ENCODE measurements at regions not wholly inside any gene's neighbourhood (a gene's known extent, or its start where the extent isn't known, plus 50 kb on each side); places are given as distances from the start of the nearest gene placed in this dataset.
"Not testable (repeated sequence)": the region's sequence is repeated elsewhere in the genome, so short reads cannot be mapped to it uniquely, and the experiment has no call there.

DNA sequence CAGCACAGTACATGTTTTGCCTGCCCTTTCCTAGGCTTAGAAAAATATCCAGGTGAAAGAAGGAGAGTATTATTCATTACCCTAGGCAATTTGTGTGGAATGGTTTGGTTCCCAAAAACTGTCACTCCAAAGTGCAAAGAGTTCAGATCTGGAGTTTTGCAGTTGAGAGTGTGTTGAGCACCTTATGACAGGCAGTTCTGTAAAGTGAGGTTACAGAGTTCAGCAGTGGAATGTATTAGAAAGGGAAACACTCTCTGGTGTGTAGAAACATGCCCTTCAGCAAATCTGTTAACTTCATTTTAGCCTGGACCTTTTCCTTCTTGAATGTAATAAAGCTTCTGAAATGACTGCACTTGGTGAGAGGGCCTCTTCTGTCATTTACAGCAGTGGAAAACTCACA is 154.0 kb upstream of the SSTR1 start:
- peak; percentile 85 for DNase-seq (ENCODE audit: low read depth)

DNA sequence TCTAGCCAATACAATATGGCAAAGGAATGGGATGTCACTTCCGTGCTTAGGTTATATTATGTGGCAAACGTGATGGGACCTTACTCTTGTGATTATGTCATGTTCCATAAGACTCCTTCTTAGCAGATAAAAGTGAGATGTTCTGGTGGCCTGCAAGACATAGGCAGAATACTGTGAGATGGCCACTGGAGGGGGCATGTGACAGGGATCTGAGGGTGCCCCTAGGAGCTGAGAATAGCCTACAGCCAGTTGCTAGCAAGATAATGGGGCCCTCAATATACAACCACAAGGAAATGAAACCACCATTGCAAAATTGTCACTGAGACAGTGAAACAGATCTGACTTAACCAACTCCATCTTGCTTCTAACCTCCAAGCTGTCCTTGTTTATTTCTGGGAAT is 151.4 kb upstream of the SSTR1 start:
- DNase-seq (ENCODE audit: low read depth): no peak

DNA sequence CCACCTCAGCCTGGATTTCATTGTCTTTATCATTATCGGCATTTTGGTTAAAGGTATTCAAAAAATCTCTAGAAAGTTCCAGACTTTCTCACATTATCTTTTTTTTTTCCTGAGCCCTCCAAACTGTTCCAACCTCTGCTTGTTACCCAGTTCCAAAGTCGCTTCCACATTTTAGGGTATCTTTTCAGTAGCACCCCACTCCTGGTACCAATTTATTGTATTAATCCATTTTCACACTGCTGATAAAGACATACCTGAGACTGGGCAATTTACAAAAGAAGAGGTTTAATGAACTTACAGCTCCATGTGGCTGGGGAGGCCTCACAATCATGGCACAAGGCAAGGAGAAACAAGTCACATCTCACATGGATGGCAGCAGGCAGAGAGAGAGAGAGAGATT is 145.5 kb upstream of the SSTR1 start:
- not testable (repeated sequence) for DNase-seq (ENCODE audit: low read depth)

DNA sequence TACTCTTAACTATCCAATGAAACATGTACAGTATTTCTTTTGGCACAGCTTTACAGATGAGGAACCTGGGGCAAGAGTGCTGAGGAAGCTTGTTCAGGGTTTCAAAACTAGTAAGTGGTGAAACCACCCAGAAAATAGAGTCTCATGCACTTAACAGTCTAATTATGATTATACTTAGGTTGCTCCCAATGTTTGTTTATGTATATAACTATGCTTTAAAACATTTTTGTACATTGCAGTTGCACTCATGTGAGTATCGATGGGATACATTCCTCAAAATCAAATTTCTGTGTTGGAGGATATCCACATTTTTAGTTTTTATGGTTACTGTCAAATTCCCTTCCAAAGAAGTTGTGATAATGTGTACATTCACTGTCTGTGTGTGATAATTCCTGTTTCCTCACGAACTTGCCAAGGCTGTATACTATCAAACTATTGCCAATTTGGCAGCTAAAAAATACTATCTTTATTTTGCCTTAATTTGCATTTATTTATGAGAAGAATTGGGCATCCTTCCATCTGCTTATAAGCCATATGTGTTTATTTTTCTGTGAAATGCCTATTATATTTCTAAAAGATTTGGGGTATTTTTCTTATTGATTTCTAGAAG is 143.9 kb upstream of the SSTR1 start:
- DNase-seq (ENCODE audit: low read depth): no peak

DNA sequence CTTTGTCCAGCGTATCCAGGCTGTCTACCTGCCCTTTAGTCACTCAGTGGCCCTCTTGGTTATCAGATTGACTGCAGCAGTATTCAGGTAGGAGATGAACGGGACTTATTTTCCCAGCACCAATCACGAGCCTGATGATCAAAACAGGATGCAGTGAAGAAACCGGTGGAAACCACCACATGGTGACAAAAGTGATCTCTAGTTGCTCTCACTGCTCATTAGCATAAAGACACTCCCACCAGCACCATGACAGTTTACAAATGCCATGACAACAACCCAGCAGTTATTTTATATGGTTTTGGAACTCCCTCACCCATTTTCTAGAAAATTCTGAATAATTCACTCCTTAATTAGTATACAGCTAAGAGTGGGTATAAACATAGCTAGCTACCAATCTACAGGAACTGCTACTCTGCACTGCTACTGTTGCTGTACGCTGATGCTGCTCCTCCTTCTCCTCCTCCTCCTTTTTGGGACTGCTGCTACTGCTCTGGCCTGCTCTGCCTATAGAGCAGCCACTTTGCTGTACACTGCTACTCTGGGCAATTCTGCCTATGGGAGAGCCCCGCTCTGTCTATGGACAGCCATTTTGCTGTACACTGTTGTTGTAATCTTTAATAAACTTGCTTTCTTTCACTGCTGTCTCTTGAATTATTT is 142.5 kb upstream of the SSTR1 start:
- DNase-seq (ENCODE audit: low read depth): no peak

DNA sequence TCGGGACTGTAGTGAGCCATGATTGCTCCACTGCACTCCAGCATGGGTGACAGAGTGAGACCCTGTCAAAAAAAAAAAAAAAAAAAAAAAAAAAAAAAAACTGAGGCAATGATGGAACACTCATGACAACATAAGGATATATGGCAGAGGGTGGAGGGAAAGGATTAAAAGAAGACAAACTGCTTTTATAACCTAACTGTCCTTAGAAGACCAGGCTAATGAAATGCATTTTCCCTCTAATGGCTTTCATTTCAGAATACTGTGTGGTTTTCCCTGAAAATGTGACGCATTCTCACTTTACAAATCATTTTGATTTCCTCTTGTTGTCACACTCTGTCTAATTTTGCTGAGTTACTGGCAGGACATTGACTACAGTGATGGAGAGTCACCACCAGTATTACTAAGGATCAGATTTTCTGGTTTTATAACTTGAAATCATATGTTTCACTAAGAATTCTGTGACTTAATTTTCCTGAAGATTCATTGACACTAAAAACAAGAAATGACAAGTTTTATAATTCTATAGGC is 137.6 kb upstream of the SSTR1 start:
- no peak for DNase-seq (ENCODE audit: low read depth)

DNA sequence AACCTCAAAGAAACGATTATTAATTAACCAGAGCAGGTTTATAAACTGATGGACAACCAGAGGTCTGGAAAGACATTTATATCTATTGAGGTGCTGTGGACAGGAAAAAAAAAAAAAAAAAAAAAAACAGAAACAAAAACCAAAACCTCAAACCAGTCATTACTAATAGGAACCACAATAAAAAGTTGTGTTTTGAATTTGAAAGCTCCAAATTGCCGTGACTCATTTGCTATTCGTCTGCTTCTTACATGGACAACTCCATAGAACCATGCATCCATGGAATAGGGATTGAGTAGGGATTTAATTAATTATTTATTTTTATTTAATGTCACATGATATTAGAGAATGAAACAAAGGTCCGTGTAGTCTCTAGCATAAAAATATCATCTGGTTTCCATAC is 134.1 kb upstream of the SSTR1 start:
- DNase-seq (ENCODE audit: low read depth): peak; percentile 88

DNA sequence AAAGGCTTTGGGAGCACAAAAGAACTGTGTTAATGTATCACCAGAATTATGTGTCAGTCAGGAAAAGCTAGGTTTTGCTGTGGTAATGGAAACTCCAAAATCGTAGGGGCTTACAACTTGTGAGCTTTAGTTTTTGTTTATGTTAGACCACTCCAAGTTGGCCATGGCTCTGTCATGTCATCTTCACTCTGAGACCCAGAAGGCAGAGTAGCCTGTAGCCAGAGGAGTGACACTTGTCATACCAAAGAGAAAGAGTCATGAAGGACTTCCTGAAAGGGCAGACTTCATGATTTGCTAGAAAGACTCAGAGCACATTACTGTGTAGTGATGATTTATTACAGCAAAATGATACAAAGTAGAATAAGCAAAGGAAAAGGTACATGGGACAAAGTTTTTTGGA is 133.6 kb upstream of the SSTR1 start:
- DNase-seq (ENCODE audit: low read depth): peak; percentile 49

DNA sequence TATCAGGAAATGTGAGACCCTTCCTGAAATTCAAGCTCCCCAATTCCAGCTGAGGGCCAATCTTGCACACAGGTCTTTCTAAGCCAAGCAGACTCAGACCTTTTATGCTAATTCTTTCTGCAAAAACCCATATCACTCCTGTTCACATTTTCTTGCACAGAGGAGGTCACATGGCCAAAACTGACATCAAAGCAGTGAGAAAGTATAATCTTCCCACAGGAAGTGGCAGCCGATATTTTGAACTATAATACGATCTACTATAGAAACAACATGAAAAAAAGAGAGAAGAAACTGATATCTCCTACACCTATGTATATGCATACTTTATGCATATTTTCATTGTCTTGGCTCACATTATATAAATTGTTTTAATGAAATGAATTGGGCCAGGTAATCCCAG is 132.9 kb upstream of the SSTR1 start:
- DNase-seq (ENCODE audit: low read depth): no peak

DNA sequence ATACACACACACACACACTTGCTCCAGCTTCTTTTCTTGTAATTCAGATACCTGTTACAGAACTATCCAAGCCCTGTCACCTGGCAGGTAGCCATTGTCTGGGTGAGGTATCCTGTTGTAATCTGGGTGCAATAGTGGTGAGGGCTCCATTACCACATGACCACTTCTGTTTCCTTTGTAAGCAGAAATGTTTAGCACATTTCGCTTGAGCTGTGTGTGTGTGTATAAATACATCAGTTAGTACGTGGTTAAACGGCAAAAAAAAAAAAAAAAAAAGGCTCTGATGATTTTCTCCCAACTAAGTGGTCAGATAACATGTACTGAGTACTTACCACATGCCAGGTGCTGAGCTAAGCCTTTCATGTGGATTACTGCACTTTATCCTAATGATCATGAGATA is 129.3 kb upstream of the SSTR1 start:
- peak; percentile 91 for DNase-seq (ENCODE audit: low read depth)

DNA sequence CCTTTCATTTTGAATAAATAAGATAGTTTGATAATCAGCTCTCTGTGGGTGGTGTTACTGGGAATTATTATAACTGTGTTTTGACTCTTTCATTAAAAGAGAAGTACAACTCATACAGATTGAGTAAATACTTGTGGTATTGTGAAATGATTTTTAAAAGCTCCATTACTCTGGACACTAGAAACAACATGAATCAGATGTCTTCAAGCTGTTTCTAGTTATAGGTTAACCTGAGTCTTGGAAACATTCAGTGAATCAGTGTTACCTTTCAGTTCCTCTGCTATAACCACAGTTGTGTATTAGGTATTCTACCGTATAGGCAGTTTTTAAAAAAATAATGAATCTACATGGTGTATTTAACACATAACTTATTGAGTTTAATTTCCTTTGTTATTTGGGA is 128.4 kb upstream of the SSTR1 start:
- peak; percentile 99 for DNase-seq (ENCODE audit: low read depth)

DNA sequence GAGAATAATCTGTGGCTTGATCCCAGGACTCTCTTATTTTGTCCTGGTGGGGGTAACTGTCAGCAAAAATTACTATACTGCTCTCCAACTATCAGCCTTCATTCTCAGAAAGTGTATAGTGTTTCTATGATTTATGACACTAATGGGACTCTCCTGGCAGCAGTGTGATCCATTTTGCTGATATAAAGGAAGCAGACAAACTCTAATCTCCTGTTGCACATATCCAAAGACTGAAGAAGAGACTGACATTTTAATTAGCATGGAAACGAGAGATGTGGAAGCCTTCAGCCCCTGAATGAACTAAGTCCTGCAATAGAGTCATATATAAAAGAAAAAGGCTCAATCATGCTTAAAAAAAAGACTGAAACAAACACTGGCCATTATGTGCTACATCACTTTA is 127.8 kb upstream of the SSTR1 start:
- DNase-seq (ENCODE audit: low read depth): no peak

DNA sequence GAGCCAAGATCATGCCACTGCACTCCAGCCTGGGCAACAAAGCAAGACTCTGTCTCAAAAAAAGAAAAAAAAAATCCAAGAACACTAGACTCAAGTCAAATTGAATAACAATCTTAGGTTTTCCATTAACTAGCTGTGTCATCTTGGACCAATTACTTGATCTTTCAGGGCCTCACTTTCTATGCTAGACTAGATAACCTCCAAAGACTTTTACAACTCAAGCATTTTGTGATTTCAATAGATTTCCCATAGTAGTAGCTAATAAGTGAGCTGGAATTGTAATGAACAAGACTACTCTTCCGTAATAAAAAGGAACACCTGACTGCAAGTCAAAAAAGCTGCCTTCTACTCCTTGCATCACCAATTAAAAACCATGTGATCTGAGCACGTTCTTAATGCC is 127.0 kb upstream of the SSTR1 start:
- peak; percentile 84 for DNase-seq (ENCODE audit: low read depth)

DNA sequence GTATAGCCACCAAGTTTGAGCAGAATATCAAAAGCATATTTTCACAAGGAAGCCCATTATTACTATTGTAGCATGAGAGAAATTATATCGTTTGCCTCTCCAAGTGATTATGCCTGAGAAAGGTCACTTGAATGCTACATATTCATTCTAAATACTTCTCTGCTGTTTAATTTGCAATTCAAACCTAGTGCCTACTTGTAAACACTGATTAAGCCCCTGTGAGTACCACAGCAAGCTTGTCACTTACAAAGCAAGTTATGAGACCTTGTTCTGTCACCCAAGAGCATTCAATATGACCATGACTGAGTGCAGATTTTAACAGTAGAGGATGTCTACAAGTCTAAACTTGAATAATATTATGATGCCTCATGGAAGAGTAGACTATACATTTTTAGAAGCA is 124.7 kb upstream of the SSTR1 start:
- DNase-seq (ENCODE audit: low read depth): no peak

DNA sequence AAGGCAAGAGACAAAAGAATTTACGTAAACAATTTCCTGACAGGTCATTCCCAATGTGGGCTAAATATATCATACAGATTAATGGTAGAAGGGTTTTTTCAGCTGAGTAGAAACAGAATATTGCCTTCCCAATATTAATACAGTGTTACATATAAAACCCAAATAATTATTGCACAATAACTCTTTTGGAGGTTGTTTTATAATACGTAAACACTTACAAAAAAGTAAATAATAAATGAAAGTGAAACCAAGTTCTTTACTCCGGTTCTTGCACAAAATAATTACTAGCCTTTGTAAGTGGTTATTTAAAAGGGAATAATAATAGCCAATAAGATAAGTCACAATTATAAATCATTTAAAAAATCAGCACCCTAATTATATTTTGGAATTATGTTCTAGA is 118.6 kb upstream of the SSTR1 start:
- no peak for DNase-seq (ENCODE audit: low read depth)

DNA sequence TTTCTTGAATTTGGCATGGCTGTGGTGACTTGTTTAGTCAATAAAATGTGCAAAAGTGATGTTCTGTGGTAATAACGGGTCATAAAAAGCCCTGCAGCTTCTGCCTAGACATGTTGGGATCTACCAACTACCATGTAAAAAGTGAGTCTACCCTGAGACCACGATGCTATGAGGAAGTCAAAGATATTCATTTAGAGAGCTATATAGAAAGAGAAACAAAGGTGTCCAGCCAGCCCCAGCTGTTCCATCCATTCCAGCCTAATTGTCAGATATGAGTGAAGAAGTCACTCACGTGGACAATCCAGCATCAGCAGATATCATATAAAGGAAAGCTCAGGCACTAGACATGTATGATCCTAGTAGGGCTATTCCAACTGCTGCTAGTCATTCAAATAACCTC is 117.2 kb upstream of the SSTR1 start:
- DNase-seq (ENCODE audit: low read depth): no peak

DNA sequence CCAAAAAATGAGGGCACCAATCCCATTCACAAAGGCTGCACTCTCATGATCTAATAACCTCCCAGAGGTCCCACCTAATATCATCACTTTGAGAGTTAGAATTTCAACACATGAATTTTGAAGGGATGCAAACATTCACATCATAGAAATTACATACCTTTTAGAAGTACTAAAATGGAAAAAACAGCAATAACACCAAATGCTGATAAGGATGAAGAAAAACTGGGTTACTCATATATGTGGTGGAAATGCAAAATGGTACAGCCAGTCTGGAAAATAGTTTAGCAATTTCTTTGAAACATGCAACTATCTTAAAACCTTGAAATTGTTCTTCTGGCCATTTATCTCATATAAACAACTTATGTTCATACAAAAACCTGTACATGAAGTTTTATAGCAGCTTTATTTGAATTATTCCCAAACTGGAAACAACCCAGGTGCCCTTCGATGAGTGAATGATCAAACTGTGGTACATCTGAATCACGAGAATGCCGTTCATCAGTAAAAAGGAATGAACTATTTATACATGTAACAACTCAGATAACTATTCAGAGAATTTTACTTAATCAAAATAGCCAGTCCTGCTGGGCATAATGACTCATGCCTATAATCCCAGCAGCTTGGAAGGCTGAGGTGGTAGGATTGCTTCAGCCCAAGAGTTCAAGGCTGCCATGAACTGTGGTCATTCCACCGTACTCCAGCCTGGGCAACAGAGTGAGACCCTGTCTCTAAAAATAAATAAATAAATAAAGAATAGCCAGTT is 109.4 kb upstream of the SSTR1 start:
- peak; percentile 90 for DNase-seq (ENCODE audit: low read depth)

DNA sequence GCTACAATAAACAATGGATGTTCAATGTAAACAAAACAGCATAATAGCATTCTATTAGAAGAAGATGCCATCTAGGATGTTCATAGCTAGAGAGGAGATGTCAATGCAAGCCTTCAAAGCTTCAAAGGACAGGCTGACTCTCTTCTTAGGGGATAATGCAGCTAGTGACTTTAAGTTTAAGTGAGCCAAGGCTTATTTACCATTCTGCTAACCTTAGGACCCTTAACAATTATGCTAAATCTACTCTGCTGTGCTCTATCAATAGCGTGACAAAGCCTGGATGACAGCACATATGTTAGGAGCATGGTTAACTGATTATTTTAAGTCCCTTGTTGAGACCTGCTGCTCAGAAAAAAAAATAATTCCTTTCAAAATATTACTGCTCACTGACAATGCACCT is 106.0 kb upstream of the SSTR1 start:
- no peak for DNase-seq (ENCODE audit: low read depth)

DNA sequence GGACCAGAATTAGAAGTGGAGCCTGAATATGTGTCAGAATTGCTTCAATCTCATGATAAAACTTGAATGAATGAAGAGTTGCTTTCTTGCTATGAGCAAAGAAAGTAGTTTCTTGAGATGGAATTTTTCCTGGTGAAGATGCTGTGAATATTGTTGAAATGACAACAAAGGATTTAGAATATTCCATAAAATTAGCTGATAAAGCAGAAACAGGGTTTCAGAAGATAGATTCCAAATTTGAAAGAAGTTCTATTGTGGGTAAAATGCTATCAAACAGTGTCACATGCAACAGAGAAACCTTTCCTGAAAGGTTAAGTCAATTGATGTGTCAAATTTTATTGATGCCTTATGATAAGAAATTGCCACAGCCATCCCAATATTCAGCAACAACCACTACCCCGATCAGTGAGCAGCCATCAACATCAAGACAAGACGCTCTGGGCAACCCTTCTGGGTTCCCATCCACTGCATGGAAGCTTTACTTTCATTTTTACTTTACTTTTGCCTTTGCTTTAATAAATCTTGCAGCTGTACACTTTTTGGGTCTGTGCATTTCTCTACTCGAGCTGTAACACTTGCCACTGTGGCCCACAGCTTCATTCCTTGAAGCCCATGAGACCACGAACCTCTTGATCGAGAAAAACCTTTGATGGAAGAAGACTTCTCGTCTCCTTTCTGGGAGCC is 104.0 kb upstream of the SSTR1 start:
- no peak for DNase-seq (ENCODE audit: low read depth)

DNA sequence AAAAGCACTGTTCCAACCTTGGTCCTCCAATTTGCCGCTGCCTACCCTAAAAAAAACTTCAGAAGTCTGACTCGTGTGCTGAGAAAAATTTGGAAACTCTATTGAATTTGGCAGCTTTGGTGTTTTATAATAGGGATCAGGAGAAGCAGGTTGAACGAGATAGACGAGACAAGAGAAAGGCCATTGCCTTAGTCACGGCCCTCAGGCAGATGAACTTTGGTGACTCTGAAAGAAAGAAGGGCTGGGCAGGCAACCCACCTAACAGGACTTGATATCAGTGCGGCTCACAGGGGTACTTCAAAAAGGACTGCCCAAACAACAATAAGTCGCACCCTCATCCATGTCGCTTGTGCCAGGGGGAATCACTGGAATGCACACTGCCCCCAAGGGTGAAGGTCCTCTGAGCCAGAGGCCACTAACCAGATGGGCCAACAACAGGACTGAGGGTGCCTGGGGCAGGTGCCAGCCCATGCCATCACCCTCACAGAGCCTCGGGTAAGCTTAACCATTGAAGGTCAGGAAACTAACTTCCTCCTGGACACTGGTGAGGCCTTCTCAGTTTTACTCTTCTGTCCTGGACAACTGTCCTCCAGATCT is 102.5 kb upstream of the SSTR1 start:
- DNase-seq (ENCODE audit: low read depth): no peak

DNA sequence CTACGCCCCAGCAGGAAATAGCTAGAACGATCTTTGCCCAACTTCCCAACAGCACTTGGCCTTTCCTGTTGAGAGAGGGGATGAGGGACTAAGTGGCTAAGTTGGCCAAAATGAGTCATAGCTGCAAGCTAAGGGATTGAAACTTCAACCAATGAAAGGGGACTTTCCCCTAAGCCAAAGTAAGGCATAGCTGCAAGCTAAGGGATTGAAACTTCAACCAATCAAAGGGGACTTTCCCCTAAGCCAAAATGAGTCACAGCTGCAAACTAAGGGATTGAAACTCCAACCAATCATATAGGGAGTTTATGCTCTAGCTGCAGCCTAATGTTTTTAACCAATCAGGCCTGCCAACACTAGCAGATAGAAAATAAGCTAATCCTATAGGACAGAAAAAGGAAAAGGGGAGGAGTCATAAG is 100.5 kb upstream of the SSTR1 start:
- DNase-seq (ENCODE audit: low read depth): peak; percentile 15

DNA sequence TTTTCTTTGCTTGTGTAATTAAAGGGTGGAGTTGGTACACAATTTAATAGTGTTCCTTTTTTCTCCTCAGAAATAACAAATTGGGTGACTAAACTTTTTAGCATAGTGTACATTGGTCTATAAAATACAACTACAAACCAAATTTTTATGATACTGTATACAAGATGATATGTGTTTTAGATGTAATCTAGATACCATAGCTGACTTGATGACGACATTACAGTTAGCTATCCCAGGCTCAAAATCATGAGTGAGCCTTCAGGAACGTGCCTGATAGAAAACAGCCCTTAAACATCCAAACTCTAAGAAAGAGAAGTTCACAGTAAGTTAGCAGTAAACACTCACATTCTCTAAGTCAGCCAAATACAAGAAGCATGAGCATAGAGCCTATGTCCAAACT is 99.0 kb upstream of the SSTR1 start:
- DNase-seq (ENCODE audit: low read depth): no peak
